Transverse colon (tissue), 4 donors: ENCODE measurements at regions not wholly inside any gene's neighbourhood (a gene's known extent, or its start where the extent isn't known, plus 50 kb on each side); places are given as distances from the start of the nearest gene placed in this dataset.

Experiments
- CTCF ChIP-seq, 5 experiments: fragments of 200-600 bp in 3 of 5; fragments of 450-650 bp in 2 of 5; sonication (generic) in 3 of 5; IDR thresholded peaks; 1 replicate in 2 of 5; 2 replicates in 3 of 5; pipeline ENCODE4 v1.5.1; 2016 to 2017; ENCODE audit warnings: antibody characterized with exemption in 5 of 5, inconsistent platforms in 3 of 5, mild to moderate bottlenecking in 2 of 5, moderate library complexity in 1 of 5
- EP300 ChIP-seq: sonication (generic); formaldehyde crosslinking; IDR thresholded peaks from one replicate; pipeline ENCODE4 v1.6.1; 2017; ENCODE audit warnings: antibody characterized with exemption, low read depth
- POLR2A ChIP-seq: fragments of 450-650 bp; IDR thresholded peaks from one replicate; pipeline ENCODE4 v1.6.1; 2016; ENCODE audit warnings: antibody characterized with exemption, mild to moderate bottlenecking, moderate library complexity
- POLR2AphosphoS5 ChIP-seq, 3 donors: sonication (generic); formaldehyde crosslinking; IDR thresholded peaks; one replicate each; pipeline ENCODE4 v1.6.1; 2016; ENCODE audit warnings: antibody characterized with exemption in 3 of 3

GRCh38 chr12:126797525-126797924, 1469.4 kb upstream of the TMEM132C start:
- TF ChIP-seq POLR2A (no peak), CTCF (IDR thresholded peaks at IDR 0.05) (no peak), POLR2AphosphoS5 (IDR thresholded peaks at IDR 0.05) (no peak), EP300 (no peak)
